Ascending aorta (tissue), 2 donors: ENCODE measurements at regions not wholly inside any gene's neighbourhood (a gene's known extent, or its start where the extent isn't known, plus 50 kb on each side); places are given as distances from the start of the nearest gene placed in this dataset.

ENCODE experiments used
- DNase-seq, 2 donors: peaks; one replicate each; pipeline ENCODE4 v3.0.0-alpha.2; 2019; ENCODE audit warnings: low spot score in 2 of 2
- H3K27ac ChIP-seq, 2 donors: fragments of 200-600 bp; sonication (generic); one replicate each; pipeline ENCODE4 v1.5.1; 2016 to 2017; ENCODE audit warnings: mild to moderate bottlenecking in 1 of 2
- H3K27me3 ChIP-seq: fragments of 200-600 bp; sonication (generic); one replicate; pipeline ENCODE4 v1.5.1; 2017
- H3K36me3 ChIP-seq, 2 donors: fragments of 200-600 bp; sonication (generic); one replicate each; pipeline ENCODE4 v1.5.1; 2016
- H3K4me1 ChIP-seq, 2 donors: fragments of 200-600 bp; sonication (generic); one replicate each; pipeline ENCODE4 v1.5.1; 2016 to 2017; ENCODE audit warnings: mild to moderate bottlenecking in 1 of 2
- H3K4me3 ChIP-seq, 2 donors: fragments of 200-600 bp; sonication (generic); one replicate each; pipeline ENCODE4 v1.5.1; 2016 to 2017; ENCODE audit warnings: mild to moderate bottlenecking in 1 of 2
- H3K9me3 ChIP-seq, 2 donors: fragments of 200-600 bp; sonication (generic); one replicate each; pipeline ENCODE4 v1.5.1; 2016
- intact Hi-C: fragments of 100-400 bp; cut with DNase I; formaldehyde crosslinking; loops from one replicate; pipeline ENCODE4 v1.15.1; 2023
- TF ChIP-seq, protein P1 (sequence below), 3 experiments: fragments of 200-600 bp in 2 of 3; fragments of 450-650 bp in 1 of 3; sonication (generic) in 2 of 3; IDR thresholded peaks; one replicate each; pipeline ENCODE4 v1.5.1; 2016 to 2019; ENCODE audit warnings: antibody characterized with exemption in 3 of 3, mild to moderate bottlenecking in 1 of 3, moderate library complexity in 1 of 3

- Histone ChIP-seq H3K36me3 (no peaks in the 10 kb centered on the region), H3K9me3 (no peaks in the 10 kb centered on the region), H3K4me3 (no peak overlapping the region), H3K4me1 (no peaks in the 10 kb centered on the region), H3K27me3 (no peaks in the 10 kb centered on the region), H3K27ac (no peak overlapping the region)
- no peak for DNase-seq
- intact Hi-C loops, result no loop called here
- TF ChIP-seq, protein P1, sequence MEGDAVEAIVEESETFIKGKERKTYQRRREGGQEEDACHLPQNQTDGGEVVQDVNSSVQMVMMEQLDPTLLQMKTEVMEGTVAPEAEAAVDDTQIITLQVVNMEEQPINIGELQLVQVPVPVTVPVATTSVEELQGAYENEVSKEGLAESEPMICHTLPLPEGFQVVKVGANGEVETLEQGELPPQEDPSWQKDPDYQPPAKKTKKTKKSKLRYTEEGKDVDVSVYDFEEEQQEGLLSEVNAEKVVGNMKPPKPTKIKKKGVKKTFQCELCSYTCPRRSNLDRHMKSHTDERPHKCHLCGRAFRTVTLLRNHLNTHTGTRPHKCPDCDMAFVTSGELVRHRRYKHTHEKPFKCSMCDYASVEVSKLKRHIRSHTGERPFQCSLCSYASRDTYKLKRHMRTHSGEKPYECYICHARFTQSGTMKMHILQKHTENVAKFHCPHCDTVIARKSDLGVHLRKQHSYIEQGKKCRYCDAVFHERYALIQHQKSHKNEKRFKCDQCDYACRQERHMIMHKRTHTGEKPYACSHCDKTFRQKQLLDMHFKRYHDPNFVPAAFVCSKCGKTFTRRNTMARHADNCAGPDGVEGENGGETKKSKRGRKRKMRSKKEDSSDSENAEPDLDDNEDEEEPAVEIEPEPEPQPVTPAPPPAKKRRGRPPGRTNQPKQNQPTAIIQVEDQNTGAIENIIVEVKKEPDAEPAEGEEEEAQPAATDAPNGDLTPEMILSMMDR (IDR thresholded peaks at IDR 0.05), result no peak
Observed at GRCh38 chr3:147049821-147050220, 356.5 kb downstream of the ZIC4 start.

- no peak for DNase-seq
- H3K4me1 ChIP-seq, result no peaks in the 10 kb centered on the region
- no peaks in the 10 kb centered on the region for H3K27me3 ChIP-seq
- TF ChIP-seq, protein P1 (IDR thresholded peaks at IDR 0.05), result no peak
- intact Hi-C loops, result no loop called here
- no peak overlapping the region for H3K27ac ChIP-seq
- no peak overlapping the region for H3K4me3 ChIP-seq
- no peaks in the 10 kb centered on the region for H3K36me3 ChIP-seq
- no peaks in the 10 kb centered on the region for H3K9me3 ChIP-seq
Observed at GRCh38 chr3:147049305-147049704, 357.0 kb downstream of the ZIC4 start.

- H3K27me3 ChIP-seq, result no peaks in the 10 kb centered on the region
- TF ChIP-seq, protein P1 (IDR thresholded peaks at IDR 0.05), result no peak
- H3K36me3 ChIP-seq, result no peaks in the 10 kb centered on the region
- H3K4me3 ChIP-seq, result no peak overlapping the region
- intact Hi-C loops, result no loop called here
- H3K27ac ChIP-seq, result no peak overlapping the region
- H3K4me1 ChIP-seq, result no peaks in the 10 kb centered on the region
- no peak for DNase-seq
- no peaks in the 10 kb centered on the region for H3K9me3 ChIP-seq
Observed at GRCh38 chr3:147046916-147047315, 359.4 kb downstream of the ZIC4 start.

DNA sequence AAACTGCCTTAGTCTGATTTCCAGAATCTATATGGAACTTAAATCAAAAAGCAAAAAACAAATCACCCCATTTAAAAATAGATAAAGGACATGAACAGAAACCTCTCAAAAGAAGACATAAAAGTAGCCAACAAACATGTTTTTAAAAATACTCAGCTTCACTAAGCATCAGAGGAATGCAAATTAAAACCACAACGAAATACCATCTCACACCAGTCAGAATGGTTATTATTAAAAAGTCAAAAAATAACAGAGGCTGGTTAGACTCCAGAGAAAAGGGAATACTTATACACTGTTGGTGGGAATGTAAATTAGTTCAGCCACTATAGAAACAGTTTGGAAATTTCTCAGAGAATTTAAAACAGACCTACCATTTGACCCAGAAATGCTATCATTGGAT, 367.9 kb downstream of the ZIC4 start:
- Histone ChIP-seq H3K27me3 (no peaks in the 10 kb centered on the region), H3K36me3 (no peaks in the 10 kb centered on the region), H3K9me3 (peaks cover 0 to 6% of the 10 kb centered on the region in 2 donors), H3K4me3 (no peak overlapping the region), H3K27ac (no peak overlapping the region), H3K4me1 (no peaks in the 10 kb centered on the region)
- TF ChIP-seq, protein P1 (IDR thresholded peaks at IDR 0.05), result no peak
- intact Hi-C loops, result no loop called here
- no peak for DNase-seq

DNA sequence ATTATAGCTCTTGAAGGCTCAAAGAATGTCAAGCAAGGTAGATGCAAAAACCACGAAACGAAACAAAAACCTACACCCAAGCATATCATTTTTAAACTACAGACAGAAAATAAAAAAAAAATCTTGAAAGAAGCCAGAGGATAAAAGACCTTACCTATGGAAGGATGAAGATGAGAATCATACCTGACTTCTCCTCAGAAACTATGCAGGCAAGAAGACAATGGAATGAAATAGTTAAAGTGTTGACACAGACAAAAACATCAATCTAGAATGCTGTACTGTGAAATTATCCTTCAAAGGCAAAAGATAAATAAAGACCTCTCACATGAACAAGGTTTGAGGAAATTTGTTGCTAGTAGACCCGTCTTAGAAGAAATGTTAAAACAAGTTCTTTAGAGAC, 372.0 kb downstream of the ZIC4 start:
- intact Hi-C loops, result no loop called here
- DNase-seq, result no peak
- Histone ChIP-seq H3K36me3 (no peaks in the 10 kb centered on the region), H3K4me3 (no peak overlapping the region), H3K27me3 (no peaks in the 10 kb centered on the region), H3K27ac (no peak overlapping the region), H3K9me3 (peaks cover 0 to 6% of the 10 kb centered on the region in 2 donors), H3K4me1 (no peaks in the 10 kb centered on the region)
- TF ChIP-seq, protein P1 (IDR thresholded peaks at IDR 0.05), result no peak

- Histone ChIP-seq H3K4me3 (no peak overlapping the region), H3K9me3 (peaks cover 0 to 6% of the 10 kb centered on the region in 2 donors), H3K27ac (no peak overlapping the region), H3K4me1 (no peaks in the 10 kb centered on the region), H3K36me3 (no peaks in the 10 kb centered on the region), H3K27me3 (no peaks in the 10 kb centered on the region)
- intact Hi-C loops, result no loop called here
- TF ChIP-seq, protein P1 (IDR thresholded peaks at IDR 0.05), result no peak
- no peak for DNase-seq
Observed at GRCh38 chr3:147030274-147030673, 376.1 kb downstream of the ZIC4 start.
